ENCODE measurements at regions not wholly inside any gene's neighbourhood (a gene's known extent, or its start where the extent isn't known, plus 50 kb on each side); places are given as distances from the start of the nearest gene placed in this dataset.

DNA sequence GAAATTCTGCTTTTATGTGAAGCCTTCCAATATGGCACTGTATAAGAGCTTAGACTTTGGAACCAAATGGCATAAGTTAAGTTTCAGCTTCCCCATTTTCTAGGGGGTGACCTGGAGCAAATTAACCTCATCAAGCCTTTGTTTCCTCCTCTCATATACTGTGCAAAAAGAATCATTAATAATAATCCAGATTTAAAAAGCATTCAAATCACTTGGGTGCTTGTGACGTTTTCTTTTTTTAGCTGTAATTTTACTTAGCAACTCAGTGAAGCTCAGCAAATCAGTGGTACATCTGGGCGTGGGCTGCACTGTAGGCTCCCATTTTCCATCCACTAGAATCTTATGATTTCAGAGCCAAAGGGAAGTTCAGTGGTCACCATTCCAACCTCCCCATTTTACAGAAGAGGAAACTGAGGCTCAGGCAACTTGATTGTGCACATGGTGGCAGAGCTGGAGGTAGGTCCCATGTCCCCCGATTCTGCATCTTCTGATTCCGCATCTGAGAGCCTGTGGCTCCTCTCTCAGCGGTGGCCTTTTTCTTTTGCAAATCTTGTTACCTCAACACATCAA is 131.2 kb downstream of the SNAPC1 start:
- DNase-seq (ENCODE audit: low read depth), result no peak

DNA sequence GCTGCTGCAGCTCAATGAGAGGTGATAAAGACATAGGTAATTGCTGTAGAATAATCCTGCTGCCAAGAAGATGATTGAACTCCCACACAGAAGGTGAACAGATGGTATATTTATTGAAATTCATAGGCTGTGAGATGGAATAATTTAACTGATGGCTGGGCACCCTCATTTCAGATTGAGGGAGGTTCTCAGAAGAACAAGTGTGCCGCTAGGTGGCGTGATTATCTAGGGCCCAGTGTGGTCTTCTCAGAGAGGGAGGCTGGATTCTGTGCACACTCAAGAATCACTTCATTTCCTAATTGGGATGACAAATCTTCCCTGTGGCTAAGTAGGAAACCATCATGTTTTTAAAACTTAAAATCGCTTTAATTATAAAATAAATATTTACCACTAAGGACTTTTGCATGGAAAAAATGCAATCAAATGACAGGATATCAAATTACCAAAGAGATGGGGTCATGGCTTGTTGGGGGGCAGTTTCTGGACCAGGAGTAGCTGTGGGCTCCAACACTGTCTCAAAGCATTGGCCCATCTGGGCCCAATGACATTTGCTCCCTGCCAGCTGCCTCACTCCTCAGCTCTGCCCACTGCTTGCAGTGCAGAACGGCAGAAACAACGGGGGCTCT is 132.3 kb downstream of the SNAPC1 start:
- DNase-seq (ENCODE audit: low read depth), result no peak

DNA sequence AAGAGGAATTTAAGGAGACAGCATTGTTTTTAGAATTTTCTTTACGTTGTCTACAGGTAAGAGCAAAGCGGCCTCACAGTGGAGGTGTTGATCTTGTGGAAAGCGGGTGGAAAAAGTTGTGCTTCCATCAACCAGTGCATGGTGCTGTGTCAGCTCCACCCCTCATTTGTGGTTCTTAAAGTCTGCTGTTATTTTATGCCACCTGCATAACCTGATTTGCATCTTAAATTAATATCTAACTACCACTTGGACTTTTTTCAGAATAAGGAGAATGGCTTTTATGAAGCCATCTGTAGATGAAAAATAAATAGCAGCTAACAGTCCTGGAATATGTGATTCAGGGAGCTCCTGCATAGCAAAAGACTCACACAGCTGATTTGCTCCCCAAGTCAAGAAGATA is 135.1 kb downstream of the SNAPC1 start:
- no peak for DNase-seq (ENCODE audit: low read depth)

DNA sequence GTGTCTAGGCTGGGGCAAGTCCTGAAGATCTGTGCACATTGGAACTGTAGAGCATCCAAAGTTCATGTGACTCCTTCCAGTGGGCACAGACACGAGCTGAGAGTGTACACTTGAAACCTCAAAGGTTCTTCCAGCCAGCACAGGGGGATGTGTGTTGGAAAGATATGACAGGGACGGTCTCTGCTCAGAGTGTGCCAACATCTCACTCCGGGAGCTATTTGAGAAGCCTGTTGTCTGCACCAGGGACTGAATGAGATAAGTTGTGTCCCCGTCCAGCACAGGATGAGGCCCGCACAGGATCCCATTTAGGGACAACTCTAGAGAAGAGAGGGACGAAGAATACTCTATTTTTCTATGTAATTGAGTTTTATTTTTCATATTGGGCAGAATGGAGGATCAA is 136.3 kb downstream of the SNAPC1 start:
- no peak for DNase-seq (ENCODE audit: low read depth)

DNA sequence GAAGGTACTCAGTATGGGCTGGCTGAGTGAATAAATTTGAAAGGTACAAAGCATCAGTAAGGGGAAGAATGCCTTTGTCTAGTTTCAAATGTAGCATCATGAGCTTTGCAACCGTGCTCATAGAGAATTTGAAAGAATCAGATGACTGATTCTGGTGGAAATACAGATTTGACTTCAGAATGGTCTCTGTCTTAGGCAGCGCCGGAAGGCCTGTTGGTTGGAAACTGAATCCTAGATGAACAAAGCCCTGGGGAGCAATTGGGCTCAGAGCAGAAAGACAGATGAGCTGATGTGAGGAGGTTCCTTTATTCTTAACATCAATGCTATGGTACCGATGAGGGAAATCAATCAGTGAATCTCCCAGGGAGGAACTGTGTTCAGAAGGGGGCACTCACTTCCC is 137.3 kb downstream of the SNAPC1 start:
- DNase-seq (ENCODE audit: low read depth), result no peak

DNA sequence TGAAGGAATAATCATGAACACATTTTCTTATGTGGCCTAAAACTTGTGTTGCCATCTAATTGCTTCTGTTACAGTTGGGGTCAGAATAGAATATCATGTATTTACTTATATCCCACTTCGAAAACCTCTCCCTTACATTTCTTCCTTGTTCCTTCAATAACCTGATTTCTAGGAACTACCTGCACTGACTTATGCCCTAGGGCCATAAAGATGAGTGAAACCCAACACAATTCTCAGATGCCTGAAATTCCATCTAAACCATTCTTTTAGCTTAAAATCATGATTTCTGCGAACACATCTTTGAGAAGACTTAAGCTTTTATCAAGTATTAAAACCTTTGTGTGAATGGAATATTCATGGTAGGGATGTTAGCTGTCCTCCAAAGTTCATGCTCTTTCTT is 142.7 kb downstream of the SNAPC1 start:
- no peak for DNase-seq (ENCODE audit: low read depth)

DNA sequence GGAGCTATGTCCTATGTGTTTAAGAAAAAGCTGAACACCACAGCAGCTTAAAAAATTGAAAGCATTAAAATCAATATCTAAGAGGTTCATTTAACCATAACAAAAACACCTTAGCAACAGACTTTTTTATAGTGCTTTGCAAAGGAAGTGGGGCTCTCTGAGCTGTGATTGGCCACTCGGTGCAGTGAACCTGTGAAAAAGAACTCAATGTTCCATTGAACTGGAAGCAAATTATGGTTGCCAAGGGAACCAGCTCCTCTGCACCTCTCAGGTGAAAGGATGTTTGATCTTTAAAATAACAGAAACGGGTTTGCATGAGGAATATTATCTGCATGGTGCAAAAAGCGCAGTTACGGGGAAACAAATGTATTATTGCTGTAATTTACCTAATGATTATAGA is 149.4 kb downstream of the SNAPC1 start:
- no peak for DNase-seq (ENCODE audit: low read depth)

DNA sequence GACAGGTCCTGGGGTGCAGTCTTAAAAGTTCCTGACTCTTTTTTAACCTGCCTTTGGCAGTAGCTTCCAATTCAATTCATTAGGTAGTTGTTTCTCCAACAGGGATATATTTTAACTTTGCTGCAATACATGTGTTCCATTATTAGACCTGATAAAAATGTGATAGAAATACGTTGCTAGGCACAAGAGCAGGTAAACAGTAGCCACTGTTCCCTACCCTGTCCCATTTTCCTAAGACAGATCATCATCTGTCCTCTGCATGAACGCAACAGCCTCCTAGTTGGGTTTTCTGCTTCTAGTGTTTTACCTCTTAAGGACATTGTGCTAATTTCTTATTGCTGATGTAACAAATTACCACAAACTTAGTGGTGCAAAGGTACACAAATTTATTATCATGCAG is 156.8 kb downstream of the SNAPC1 start:
- DNase-seq (ENCODE audit: low read depth), result no peak

DNA sequence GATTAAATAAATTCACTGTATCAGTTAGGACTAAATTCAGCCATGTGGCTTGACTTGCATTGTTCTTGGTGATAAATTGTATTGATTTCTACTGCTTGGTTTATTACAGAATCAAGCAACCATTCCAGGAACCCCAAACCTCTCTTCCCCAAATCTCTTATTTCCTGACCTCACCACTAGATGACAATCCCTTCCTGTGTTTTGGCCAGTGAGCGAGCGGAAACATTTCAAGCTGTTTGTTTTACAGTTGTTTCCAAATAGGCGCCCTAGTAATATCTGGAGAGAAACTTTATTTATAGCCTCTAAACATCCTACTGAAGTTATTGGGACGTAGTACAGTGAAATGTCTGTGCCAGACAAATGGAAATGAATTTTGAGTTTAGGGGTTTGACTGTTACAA is 161.1 kb downstream of the SNAPC1 start:
- DNase-seq (ENCODE audit: low read depth), result no peak

DNA sequence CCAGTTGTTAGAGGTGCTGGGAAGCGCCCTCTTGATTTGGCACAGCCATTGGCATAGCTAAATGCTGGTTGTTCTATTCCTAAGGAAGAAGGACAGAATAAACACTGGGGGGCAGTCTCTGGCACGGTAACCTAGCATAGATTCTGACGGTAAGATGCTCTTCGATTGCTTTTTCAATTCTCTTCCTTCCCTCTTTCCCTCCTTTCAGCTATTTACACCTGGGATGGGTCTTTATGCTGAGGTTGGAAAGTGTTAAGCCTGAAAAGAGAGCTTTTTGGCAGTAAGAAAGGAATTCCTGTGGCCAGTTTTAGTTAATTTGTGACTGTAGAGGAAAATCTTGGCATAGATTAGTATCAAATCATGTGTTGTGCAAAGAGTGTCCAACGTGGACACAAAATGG is 162.8 kb downstream of the SNAPC1 start:
- DNase-seq (ENCODE audit: low read depth), result no peak

DNA sequence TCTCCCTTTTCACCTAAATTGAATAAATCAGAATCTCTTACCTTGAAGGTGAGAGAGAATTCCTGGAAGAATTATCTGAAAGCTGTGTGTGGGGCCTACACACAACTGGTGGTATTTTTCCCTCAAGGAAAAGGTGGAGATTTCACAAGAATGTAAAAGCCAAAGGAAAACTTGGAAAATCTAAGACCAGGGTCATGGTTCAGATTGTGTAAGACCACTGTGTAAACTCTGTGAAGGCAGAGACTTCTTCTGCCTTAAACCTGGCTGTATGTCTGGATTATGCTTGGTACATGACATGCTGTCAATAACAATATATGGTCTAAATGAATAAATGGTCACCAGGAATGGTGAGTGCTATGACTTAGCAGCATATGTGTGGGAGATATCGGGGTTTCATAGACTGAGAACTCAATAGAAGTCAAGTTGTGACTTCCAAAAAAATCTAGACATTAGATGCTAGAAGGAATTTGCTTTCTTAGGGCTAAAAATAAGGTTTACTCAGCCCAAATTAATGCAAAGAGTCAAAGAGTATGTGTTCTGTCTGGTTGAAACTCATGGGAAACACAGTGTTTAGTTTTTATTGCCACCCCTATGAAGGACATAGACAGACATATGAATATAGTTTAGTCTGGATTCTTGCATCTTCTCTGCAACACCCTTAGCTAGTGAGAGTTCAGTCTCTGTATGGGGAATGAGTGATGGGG is 163.7 kb downstream of the SNAPC1 start:
- DNase-seq (ENCODE audit: low read depth), result no peak

DNA sequence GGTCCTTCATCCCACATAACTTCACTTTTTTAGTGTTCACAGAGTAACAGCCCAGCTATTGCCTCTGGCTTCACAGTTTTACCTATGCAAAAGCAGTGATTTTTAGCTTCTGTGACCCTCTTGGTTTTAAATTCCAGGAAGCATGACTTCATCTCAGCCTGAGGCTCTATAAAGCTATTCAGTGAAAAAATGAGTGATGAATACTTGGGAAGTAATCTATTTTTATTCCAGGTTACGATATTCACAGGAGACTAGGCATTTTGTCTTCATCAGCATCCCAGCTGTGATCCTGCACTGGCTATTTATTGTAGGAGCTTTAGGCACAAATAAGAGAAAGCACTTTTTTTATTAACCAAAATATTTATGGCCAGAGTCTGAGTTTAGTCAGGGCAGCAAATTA is 164.8 kb downstream of the SNAPC1 start:
- no peak for DNase-seq (ENCODE audit: low read depth)

DNA sequence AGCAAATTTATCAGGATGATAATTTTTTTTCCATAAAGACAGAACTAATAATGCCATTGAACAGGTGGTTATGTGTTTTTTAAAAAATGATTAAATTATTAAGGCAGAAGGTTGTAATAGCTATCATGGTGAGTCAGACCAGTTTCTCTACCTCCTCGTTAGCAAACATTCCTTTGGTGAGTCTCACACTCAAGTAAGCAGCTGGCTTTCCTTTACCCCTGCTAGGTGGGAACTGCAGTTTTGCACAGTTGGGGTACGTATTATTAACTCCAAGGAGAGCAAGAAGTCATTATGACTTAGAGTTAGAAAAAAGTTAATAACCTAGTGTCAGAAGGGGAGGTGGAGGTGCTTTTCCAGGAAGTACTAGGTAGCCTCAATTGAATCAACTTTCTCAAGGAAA is 165.3 kb downstream of the SNAPC1 start:
- DNase-seq (ENCODE audit: low read depth), result no peak

DNA sequence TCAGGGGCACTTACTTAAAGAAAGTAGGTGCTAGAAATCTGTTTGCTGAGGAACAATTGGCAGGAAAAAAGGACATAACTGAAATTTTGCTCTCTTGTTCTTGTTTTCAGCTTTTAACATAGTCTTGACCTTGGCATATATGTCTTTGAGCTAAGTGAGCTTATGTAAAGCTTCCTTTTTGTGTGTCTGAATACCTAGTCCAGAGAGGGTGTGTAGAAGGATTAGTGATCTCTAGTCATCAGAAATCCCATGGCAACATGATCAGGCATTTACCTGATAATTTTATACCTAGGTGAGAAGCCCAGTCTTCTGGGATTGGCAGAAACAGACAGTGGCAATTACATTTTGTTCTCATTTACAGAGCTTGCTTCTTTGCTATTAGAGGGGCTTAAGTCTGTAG is 166.1 kb downstream of the SNAPC1 start:
- DNase-seq (ENCODE audit: low read depth), result no peak

DNA sequence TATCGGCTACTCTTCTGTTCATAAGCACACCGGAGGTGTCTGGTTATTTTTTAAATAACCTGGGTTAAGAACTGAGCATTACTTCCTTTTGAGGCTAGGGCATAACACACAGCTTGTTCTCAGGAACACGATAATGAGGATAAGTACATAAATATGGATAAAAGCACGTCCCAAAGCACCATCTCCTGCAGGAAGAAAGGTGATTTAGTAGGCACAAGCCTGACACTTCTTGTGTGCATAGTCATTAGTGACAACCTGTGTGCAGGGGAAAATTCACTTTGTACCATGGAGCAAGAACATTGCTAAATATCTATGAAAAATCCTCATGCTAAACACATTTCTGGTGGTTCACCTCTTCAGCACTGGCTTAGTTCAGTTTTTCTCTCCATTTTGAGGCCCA is 166.5 kb downstream of the SNAPC1 start:
- no peak for DNase-seq (ENCODE audit: low read depth)

DNA sequence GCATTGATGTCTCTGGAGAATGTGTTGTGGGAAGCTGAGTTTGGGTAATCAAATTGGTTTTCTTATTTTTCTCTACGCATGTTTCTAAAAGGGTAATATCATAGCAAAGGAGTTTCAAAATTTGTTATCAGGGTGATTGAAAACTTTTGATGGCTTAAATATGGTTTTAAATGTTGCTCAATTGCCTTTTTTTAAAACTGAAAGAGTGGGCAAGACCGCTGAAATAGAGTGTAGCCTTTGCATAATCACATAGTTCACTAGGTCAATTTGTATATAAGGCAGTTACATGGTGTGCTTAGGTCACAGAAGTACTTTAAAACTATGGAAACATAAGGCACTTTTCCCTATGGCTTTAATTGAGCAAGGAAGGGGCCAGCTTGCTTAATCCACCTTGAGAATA is 167.4 kb downstream of the SNAPC1 start:
- no peak for DNase-seq (ENCODE audit: low read depth)

DNA sequence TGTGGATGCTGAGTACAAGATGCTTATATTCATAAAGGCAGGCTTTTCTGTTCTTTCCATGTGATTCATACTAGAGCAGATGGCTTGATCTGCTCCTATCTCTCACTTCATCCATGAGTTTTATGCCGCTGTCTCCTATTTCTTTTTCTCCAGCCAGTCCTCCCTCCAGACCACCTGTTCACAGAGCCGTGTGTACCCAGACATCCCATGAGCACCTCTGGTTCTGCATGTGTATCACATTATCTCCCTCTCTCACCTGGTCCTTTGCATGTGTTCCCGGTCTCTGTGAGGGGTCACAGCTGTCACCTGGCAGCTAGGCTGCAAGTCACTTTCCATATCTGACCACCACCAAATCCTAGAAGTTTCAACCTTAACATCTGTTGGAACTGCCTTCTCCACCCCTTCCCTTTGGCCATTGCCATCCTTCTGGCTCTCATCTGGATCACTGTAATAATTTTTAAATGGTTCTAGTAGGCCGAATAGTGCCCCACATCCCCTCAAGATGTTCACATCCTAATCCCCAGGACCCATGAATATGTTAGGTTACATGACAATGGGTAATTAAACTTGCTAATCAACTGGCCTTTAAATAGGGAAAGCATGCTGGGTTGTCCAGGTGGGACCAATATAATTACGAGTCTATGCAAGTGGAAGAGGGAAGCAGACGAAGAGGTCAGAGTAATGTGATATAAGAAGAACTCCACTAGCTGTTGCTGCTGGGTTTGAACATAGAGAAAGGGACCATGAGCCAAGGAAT is 168.1 kb downstream of the SNAPC1 start:
- no peak for DNase-seq (ENCODE audit: low read depth)

DNA sequence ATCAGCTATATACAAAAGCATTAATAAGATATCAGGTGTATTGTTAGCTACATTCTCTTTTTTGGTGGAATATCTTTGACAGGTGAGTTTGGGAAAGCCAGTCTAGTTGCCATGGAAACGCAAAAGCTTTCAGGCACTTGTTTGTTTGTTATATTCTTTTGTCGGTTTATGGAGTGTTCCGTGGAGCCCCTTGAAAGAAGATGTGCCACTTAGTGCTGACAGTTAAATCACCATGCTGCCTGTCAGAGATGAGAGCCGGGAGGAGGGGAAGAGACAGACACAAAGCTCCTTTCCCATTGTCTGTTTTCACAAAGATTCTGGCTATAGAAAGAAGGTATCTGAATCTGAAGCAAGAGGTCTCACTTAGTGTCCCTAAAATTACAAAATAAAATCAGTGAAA is 170.8 kb downstream of the SNAPC1 start:
- DNase-seq (ENCODE audit: low read depth), result no peak

DNA sequence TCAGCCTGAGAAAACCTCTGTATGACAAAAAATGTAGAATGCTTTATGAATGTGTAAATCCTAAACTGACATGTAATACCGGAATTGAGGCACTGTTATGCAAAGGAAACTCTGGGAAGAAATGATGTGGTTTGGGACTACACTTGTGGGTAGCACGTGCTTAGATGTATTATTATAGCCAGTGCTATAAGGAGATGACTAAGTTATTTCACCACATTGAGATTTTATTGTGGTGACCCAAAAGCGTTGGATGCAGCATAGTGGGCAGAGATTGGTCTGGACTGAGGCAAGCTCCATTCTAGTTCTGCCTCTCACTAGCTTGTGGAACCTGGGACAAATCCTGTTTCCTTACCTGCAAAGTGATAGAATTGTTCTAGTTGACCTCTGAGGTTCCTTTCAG is 172.2 kb downstream of the SNAPC1 start:
- DNase-seq (ENCODE audit: low read depth), result no peak

DNA sequence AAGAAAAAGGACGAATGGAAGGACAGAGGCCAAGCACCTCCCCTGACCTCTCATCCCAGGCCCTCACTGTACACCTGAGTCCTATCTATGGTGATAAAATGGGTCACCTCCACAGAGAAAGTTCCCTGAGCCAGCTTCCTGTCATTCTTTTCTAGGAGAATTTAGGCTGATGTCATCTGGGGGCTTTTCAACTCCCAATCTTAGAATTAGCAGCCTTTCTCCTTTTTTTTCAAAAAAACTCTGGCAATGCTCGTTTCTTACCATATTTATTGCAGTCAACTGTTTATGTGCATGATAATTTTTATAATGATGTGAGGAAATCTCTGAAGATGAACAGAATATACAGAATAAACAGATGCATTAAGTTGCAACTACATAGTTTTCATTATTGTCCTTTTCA is 177.6 kb downstream of the SNAPC1 start:
- DNase-seq (ENCODE audit: low read depth), result no peak

DNA sequence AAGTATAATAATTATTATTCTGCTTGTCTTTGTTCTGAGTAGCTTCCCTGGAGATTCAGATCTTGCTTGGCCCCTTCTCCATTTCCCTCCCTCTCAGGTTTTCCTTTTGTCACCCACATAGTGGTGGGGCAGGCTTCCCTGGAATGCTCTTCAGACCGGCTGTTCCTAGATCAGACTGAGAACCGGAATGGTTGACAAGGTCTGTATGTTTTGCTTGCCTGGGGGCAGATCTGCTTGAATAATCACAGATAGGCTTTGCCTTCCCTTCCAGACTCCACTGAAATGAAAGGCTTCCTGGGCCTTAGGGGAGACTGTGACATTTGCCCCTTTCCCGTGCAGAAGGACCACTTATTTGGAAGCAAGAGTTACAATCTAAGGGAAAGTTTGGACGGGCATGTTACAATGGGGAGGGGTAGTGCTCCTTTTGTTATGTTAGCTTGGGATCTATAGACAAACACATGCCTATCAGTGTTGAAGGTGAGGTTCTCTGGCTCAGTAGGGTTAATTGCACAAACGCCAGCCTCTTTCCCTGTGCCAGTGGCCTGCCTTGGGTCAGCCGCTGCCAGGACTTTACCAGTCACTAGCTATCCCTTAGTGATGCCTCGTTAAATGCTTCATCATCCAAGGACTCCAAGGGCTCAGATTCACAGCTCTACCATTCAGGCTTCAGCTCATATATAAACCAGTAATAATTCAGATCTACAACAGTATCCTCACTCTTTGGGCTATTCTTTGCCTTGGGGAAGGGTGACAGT is 178.6 kb downstream of the SNAPC1 start:
- no peak for DNase-seq (ENCODE audit: low read depth)

DNA sequence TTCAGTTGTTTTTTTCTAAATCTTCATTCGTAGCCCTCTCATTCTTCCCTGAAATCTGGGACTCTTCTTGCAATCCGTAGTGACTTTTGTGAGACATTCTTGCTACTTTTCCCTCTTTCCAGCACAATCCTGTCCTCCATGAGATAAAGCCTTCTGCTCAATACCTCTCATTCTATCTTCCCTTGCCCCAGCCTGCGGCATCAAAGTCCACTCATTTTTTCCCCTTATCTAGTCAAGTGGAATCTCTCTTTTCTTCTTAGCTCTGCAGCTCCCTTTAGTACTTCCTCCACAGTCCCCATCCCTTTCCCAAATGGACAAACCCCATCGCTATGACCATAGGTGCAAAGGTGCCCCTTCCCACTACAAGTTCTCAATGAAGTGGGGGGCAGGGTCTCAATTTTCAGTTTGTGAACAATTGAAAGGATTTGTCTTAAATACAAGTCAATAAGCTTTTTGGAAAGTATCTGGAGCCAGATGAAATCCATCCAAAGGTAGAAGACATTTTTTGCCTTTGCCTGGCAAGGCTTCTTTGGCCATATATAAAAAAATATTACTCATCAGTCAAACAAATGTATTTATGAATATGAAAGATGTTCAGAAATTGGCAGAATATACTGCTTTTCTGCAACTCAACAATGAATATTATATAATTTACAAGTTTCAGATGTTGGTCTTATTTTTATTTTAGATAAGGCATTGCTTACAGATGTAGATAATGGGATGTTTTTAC is 179.4 kb downstream of the SNAPC1 start:
- no peak for DNase-seq (ENCODE audit: low read depth)
